WTC11 (cell line): ENCODE measurements at regions not wholly inside any gene's neighbourhood (a gene's known extent, or its start where the extent isn't known, plus 50 kb on each side); places are given as distances from the start of the nearest gene placed in this dataset.

ENCODE experiments used
- CTCF ChIP-seq: fragments of 200-600 bp; IDR thresholded peaks from 2 replicates; pipeline ENCODE4 v1.8.0; 2022; ENCODE audit warnings: antibody characterized with exemption
- NR2C2 ChIP-seq: sonication (generic); formaldehyde crosslinking; IDR thresholded peaks from 2 replicates; pipeline ENCODE4 v1.8.0; 2022; ENCODE audit warnings: mild to moderate bottlenecking, missing genetic modification reagents
- USF2 ChIP-seq: sonication (generic); formaldehyde crosslinking; IDR thresholded peaks from 2 replicates; pipeline ENCODE4 v1.8.1; 2023; ENCODE audit warnings: mild to moderate bottlenecking, missing genetic modification reagents, moderate library complexity

GRCh38 chr4:117302226-117302625 lies 216.8 kb upstream of the TRAM1L1 start:
- no peak for TF ChIP-seq USF2 (CRISPR knock-in tag)
- TF ChIP-seq CTCF = no peak
- TF ChIP-seq NR2C2 = no peak
